Naive thymus-derived CD8-positive, alpha-beta T cell (primary cell): ENCODE measurements at regions not wholly inside any gene's neighbourhood (a gene's known extent, or its start where the extent isn't known, plus 50 kb on each side); places are given as distances from the start of the nearest gene placed in this dataset.

Experiments
- ATAC-seq, 2 donors: fragments of 150-1000 bp; cut with Tn5 transposase in 1 of 2; sonication (Bioruptor Pico), chemical (Tn5 transposase) in 1 of 2; 1 replicate in 1 of 2; 2 replicates in 1 of 2; pipeline ENCODE4 v1.10.0; 2021; ENCODE audit warnings: mild to moderate bottlenecking in 2 of 2, moderate library complexity in 2 of 2
- POLR2A ChIA-PET: fragments of 350-600 bp; sonication (Branson Sonifier 250); formaldehyde crosslinking; loops from one replicate; lab custom pipeline; 2021; ENCODE audit warnings: antibody characterized with exemption; lab: Charles Lee
- DNase-seq, 10 donors: peaks; one replicate each; pipeline versions ENCODE4 v3.0.0 to v3.0.0-alpha.2; 2020 to 2022
- H3K27ac Mint-ChIP-seq, 10 donors: one replicate each; pipeline ENCODE4 v1.8.0; 2020 to 2022; ENCODE audit warnings: mild to moderate bottlenecking in 10 of 10, mixed read lengths in 10 of 10, moderate library complexity in 4 of 10, inconsistent platforms in 1 of 10
- H3K27me3 Mint-ChIP-seq, 5 donors: one replicate each; pipeline ENCODE4 v1.8.0; 2021 to 2022; ENCODE audit warnings: mixed read lengths in 5 of 5
- H3K36me3 Mint-ChIP-seq, 3 donors: one replicate each; pipeline ENCODE4 v1.8.0; 2020 to 2022; ENCODE audit warnings: mixed read lengths in 3 of 3, mild to moderate bottlenecking in 2 of 3, inconsistent platforms in 1 of 3
- H3K4me1 Mint-ChIP-seq, 4 donors: one replicate each; pipeline ENCODE4 v1.8.0; 2021 to 2022; ENCODE audit warnings: mixed read lengths in 4 of 4
- H3K4me3 Mint-ChIP-seq, 10 donors: one replicate each; pipeline ENCODE4 v1.8.0; 2020 to 2022; ENCODE audit warnings: mild to moderate bottlenecking in 10 of 10, mixed read lengths in 10 of 10, moderate library complexity in 6 of 10, inconsistent platforms in 1 of 10
- H3K9me3 Mint-ChIP-seq, 9 donors: one replicate each; pipeline ENCODE4 v1.8.0; 2020 to 2022; ENCODE audit warnings: mixed read lengths in 9 of 9, mild to moderate bottlenecking in 3 of 9, inconsistent platforms in 1 of 9, moderate library complexity in 1 of 9

- Mint-ChIP-seq H3K36me3 (peaks cover 7 to 16% (median 9%) of the 10 kb centered on the region in 3 donors), H3K4me1 (peaks cover 0 to 3% (median 0%) of the 10 kb centered on the region in 4 donors), H3K27ac (no peak overlapping the region), H3K27me3 (no peaks in the 10 kb centered on the region), H3K4me3 (no peak overlapping the region), H3K9me3 (peaks cover 0 to 11% (median 1%) of the 10 kb centered on the region in 9 donors)
- ATAC-seq: no peak
- DNase-seq: no peak
- POLR2A ChIA-PET: interaction anchor here (0.5 kb wide), 1 partner anchor 56 kb away, joined by 4 read pairs; no protein-coding TSS in a partner anchor
Measured at GRCh38 chr16:11475896-11476630, 110.7 kb downstream of the LITAF start.

GRCh38 chr16:11476676-11477075 lies 110.0 kb downstream of the LITAF start:
- Mint-ChIP-seq H3K27ac (no peak overlapping the region), H3K4me3 (no peak overlapping the region), H3K36me3 (peaks cover 7 to 16% (median 9%) of the 10 kb centered on the region in 3 donors), H3K4me1 (peaks cover 0 to 3% (median 0%) of the 10 kb centered on the region in 4 donors), H3K9me3 (peaks cover 0 to 12% (median 2%) of the 10 kb centered on the region in 9 donors), H3K27me3 (no peaks in the 10 kb centered on the region)
- POLR2A ChIA-PET: interaction anchor here (0.5 kb wide), 1 partner anchor 56 kb away, joined by 4 read pairs; no protein-coding TSS in a partner anchor
- no peak for DNase-seq
- ATAC-seq: no peak

- POLR2A ChIA-PET: no interaction called here
- H3K27ac Mint-ChIP-seq: no peak overlapping the region
Measured at GRCh38 chr16:11478431-11479119, 108.1 kb downstream of the LITAF start.

GRCh38 chr16:11479916-11480315 lies 106.8 kb downstream of the LITAF start:
- Mint-ChIP-seq H3K4me3 (no peak overlapping the region), H3K4me1 (peaks cover 0 to 3% (median 0%) of the 10 kb centered on the region in 4 donors), H3K27ac (no peak overlapping the region), H3K27me3 (no peaks in the 10 kb centered on the region), H3K9me3 (peaks cover 0 to 40% (median 20%) of the 10 kb centered on the region in 9 donors), H3K36me3 (peaks cover 28 to 42% (median 31%) of the 10 kb centered on the region in 3 donors)
- ATAC-seq: no peak
- no peak for DNase-seq
- POLR2A ChIA-PET: no interaction called here

More at GRCh38 chr16:11478431-11479119, 108.1 kb downstream of the LITAF start:
- Mint-ChIP-seq H3K4me1 (peaks cover 0 to 3% (median 0%) of the 10 kb centered on the region in 4 donors), H3K4me3 (no peak overlapping the region), H3K9me3 (peaks cover 0 to 28% (median 12%) of the 10 kb centered on the region in 9 donors), H3K36me3 (peaks cover 19 to 32% (median 26%) of the 10 kb centered on the region in 3 donors), H3K27me3 (no peaks in the 10 kb centered on the region)
- no peak for DNase-seq
- no peak for ATAC-seq

GRCh38 chr16:11480634-11481033 lies 106.1 kb downstream of the LITAF start:
- POLR2A ChIA-PET: no interaction called here
- Mint-ChIP-seq H3K27ac (no peak overlapping the region), H3K4me1 (peaks cover 0 to 3% (median under 1%) of the 10 kb centered on the region in 4 donors), H3K9me3 (peaks cover 0 to 47% (median 23%) of the 10 kb centered on the region in 9 donors), H3K36me3 (peaks cover 34 to 49% (median 37%) of the 10 kb centered on the region in 3 donors), H3K27me3 (no peaks in the 10 kb centered on the region), H3K4me3 (no peak overlapping the region)
- DNase-seq (no peak), ATAC-seq (no peak)

- peaks cover 0 to 3% (median under 1%) of the 10 kb centered on the region in 4 donors for H3K4me1 Mint-ChIP-seq
- ATAC-seq (no peak), DNase-seq (no peak)
- H3K4me3 Mint-ChIP-seq: no peak overlapping the region
- POLR2A ChIA-PET: interaction anchor here (1.0 kb wide), 1 partner anchor 10 kb away, joined by 3 read pairs; no protein-coding TSS in a partner anchor
- H3K27me3 Mint-ChIP-seq: no peaks in the 10 kb centered on the region
- peaks cover 0 to 49% (median 24%) of the 10 kb centered on the region in 9 donors for H3K9me3 Mint-ChIP-seq
- H3K36me3 Mint-ChIP-seq: peaks cover 39 to 52% (median 43%) of the 10 kb centered on the region in 3 donors
- H3K27ac Mint-ChIP-seq: no peak overlapping the region
Measured at GRCh38 chr16:11481987-11482386, 104.7 kb downstream of the LITAF start.

- POLR2A ChIA-PET: interaction anchor here (1.0 kb wide), 1 partner anchor 9 kb away, joined by 3 read pairs; no protein-coding TSS in a partner anchor
- H3K36me3 Mint-ChIP-seq: peaks cover 40 to 52% (median 43%) of the 10 kb centered on the region in 3 donors
- H3K4me3 Mint-ChIP-seq: no peak overlapping the region
- no peak for DNase-seq
- peaks cover 0 to 49% (median 24%) of the 10 kb centered on the region in 9 donors for H3K9me3 Mint-ChIP-seq
- H3K27me3 Mint-ChIP-seq: no peaks in the 10 kb centered on the region
- ATAC-seq: no peak
- H3K4me1 Mint-ChIP-seq: peaks cover 0 to 3% (median under 1%) of the 10 kb centered on the region in 4 donors
- no peak overlapping the region for H3K27ac Mint-ChIP-seq
Measured at GRCh38 chr16:11482946-11483748, 103.6 kb downstream of the LITAF start.

GRCh38 chr16:11484691-11485258 lies 101.9 kb downstream of the LITAF start:
- Mint-ChIP-seq H3K4me3 (no peak overlapping the region), H3K4me1 (peaks cover 0 to 3% (median under 1%) of the 10 kb centered on the region in 4 donors), H3K9me3 (peaks cover 0 to 51% (median 24%) of the 10 kb centered on the region in 9 donors), H3K36me3 (peaks cover 38 to 47% (median 43%) of the 10 kb centered on the region in 3 donors), H3K27me3 (no peaks in the 10 kb centered on the region), H3K27ac (no peak overlapping the region)
- DNase-seq (no peak), ATAC-seq (no peak)
- POLR2A ChIA-PET: no interaction called here

- Mint-ChIP-seq H3K27ac (no peak overlapping the region), H3K27me3 (no peaks in the 10 kb centered on the region)
- DNase-seq: no peak
Measured at GRCh38 chr16:11485676-11486075, 101.0 kb downstream of the LITAF start.

GRCh38 chr16:11487289-11487688 lies 99.4 kb downstream of the LITAF start:
- peaks cover 0 to 39% (median 25%) of the 10 kb centered on the region in 9 donors for H3K9me3 Mint-ChIP-seq
- ATAC-seq: no peak
- peaks cover 29 to 46% (median 34%) of the 10 kb centered on the region in 3 donors for H3K36me3 Mint-ChIP-seq
- no peak overlapping the region for H3K4me3 Mint-ChIP-seq
- POLR2A ChIA-PET: no interaction called here
- H3K4me1 Mint-ChIP-seq: peaks cover 0 to 1% (median 0%) of the 10 kb centered on the region in 4 donors
- H3K27ac Mint-ChIP-seq: no peak overlapping the region
- no peaks in the 10 kb centered on the region for H3K27me3 Mint-ChIP-seq
- no peak for DNase-seq

More at GRCh38 chr16:11485676-11486075, 101.0 kb downstream of the LITAF start:
- POLR2A ChIA-PET: no interaction called here
- ATAC-seq: no peak
- Mint-ChIP-seq H3K4me3 (no peak overlapping the region), H3K36me3 (peaks cover 33 to 47% (median 40%) of the 10 kb centered on the region in 3 donors), H3K4me1 (peaks cover 0 to 1% (median 0%) of the 10 kb centered on the region in 4 donors), H3K9me3 (peaks cover 0 to 49% (median 27%) of the 10 kb centered on the region in 9 donors)

- Mint-ChIP-seq H3K4me3 (no peak overlapping the region), H3K9me3 (peaks cover 0 to 29% (median 17%) of the 10 kb centered on the region in 9 donors), H3K4me1 (peaks cover 0 to 5% (median 0%) of the 10 kb centered on the region in 4 donors), H3K27ac (no peak overlapping the region), H3K27me3 (no peaks in the 10 kb centered on the region), H3K36me3 (peaks cover 21 to 36% (median 24%) of the 10 kb centered on the region in 3 donors)
- no peak for ATAC-seq
- POLR2A ChIA-PET: no interaction called here
- DNase-seq: no peak
Measured at GRCh38 chr16:11488304-11488703, 98.4 kb downstream of the LITAF start.
